ENCODE measurements at regions not wholly inside any gene's neighbourhood (a gene's known extent, or its start where the extent isn't known, plus 50 kb on each side); places are given as distances from the start of the nearest gene placed in this dataset.

DNA sequence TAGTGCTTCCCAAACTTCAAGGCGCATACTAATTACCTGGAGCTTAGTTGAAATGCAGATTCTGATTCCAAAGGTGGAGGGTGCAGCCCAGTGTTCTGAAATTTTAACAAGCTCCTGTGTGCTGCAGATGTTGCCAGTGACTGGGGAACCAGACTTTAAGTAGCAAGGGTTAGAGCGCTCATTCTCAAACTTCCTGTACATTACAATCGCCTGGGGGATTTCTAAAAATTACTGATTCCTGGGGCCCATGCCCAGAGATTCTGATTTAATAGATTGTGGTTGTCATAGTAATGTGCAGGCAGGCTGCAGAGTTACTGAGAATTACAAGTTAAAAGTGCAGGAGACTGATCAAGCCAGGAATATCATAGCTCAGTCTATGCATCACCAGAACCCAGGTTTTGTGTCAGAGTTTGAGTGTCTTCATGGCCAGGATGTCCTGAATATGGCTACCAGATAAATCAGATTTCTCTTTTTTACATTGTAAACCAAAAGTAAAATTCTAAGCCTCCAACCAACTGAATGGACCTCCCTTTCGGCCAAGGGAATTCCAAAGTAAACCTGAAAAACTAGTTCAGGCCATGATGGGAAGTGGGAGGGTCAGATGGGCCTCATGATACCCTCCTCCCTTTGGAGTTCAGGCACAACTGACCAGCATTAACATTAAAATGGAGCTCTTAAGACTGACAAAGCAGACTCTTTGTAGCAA is 121.6 kb downstream of the ATXN3L start:
- TF ChIP-seq REST (IDR thresholded peaks at IDR 0.05) = no peak
- no peak for TF ChIP-seq CTCF (IDR thresholded peaks at IDR 0.05; ENCODE audit: low read depth, low read length, missing input control)
- no peak for TF ChIP-seq MAX (IDR thresholded peaks at IDR 0.05)
- TF ChIP-seq HNF4G (IDR thresholded peaks at IDR 0.05) = no peak
- no peak for TF ChIP-seq TAF1 (conservative IDR thresholded peaks at IDR 0.05)
- TF ChIP-seq GABPA (IDR thresholded peaks at IDR 0.05 in 1 of 2, conservative IDR thresholded peaks at IDR 0.05 in 1 of 2) = no peak
- no peak for TF ChIP-seq RXRA (IDR thresholded peaks at IDR 0.05)
- no peak for TF ChIP-seq SP1 (IDR thresholded peaks at IDR 0.05)
- TF ChIP-seq RAD21 (IDR thresholded peaks at IDR 0.05) = no peak

Measured in liver (tissue), 3 donors.